ENCODE measurements at regions not wholly inside any gene's neighbourhood (a gene's known extent, or its start where the extent isn't known, plus 50 kb on each side); places are given as distances from the start of the nearest gene placed in this dataset.

DNA sequence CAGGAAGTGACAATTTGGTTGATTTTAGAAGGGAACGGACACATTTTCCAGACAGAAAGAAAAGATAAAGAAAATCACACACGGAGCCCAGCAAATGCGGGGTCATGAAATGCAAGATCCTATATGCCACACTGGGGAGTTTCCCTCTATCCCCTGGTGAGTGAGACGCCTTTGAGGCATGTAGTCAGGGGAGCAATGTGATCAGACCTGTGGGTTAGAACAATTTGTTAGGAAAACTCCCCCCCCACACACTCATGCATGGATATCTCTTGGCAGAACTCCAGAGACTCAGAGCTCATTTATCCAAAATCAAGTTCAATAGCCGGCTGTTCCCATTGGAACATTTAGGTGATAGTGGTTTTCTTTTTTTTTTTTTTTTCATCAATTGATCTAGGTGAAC lies 71.7 kb upstream of the TRIO start:
- no peaks in the 10 kb centered on the region for H3K36me3 ChIP-seq (ENCODE audit: control insufficient read depth, insufficient read depth, low read length)
- 91 to 93% methylated on average over 4 to 5 of the region's 5 CpGs for WGBS, 2 experiments
- no peak overlapping the region for H3K27ac ChIP-seq (ENCODE audit: insufficient read depth, low read depth, low read length, poor library complexity, severe bottlenecking)
- H3K27me3 ChIP-seq (ENCODE audit: control insufficient read depth, insufficient read depth, low read length, poor library complexity, severe bottlenecking): no peaks in the 10 kb centered on the region
- no peaks in the 10 kb centered on the region for H3K9me3 ChIP-seq (ENCODE audit: control insufficient read depth, low read length)
- H3K4me1 ChIP-seq (ENCODE audit: control insufficient read depth, insufficient read depth, low read length): peaks cover 3% of the 10 kb centered on the region
- no peak overlapping the region for H3K4me3 ChIP-seq (ENCODE audit: insufficient read depth, low read depth, low read length)

DNA sequence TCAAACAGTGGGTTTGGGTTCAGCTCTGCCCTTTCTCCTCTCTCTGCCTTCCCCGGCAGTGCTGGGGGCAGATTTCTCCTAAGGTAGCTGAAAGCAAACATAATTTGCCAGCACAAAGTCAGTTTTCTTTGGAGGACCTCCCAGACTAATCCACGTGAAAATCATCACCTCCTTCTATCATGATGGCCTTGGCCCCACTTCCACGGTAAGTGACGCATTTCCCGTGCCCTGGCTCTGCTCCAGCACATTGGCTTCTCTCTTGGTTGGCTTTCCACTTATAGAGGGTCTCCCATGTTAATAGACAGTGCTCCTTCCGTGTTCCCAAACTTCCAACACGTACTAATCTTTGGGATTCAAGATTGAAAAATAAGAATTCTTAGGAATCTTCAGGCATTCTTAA lies 74.1 kb upstream of the TRIO start:
- H3K9me3 ChIP-seq (ENCODE audit: control insufficient read depth, low read length): no peaks in the 10 kb centered on the region
- no peak overlapping the region for H3K4me3 ChIP-seq (ENCODE audit: insufficient read depth, low read depth, low read length)
- H3K27me3 ChIP-seq (ENCODE audit: control insufficient read depth, insufficient read depth, low read length, poor library complexity, severe bottlenecking): no peaks in the 10 kb centered on the region
- H3K36me3 ChIP-seq (ENCODE audit: control insufficient read depth, insufficient read depth, low read length): no peaks in the 10 kb centered on the region
- H3K27ac ChIP-seq (ENCODE audit: insufficient read depth, low read depth, low read length, poor library complexity, severe bottlenecking): no peak overlapping the region
- H3K4me1 ChIP-seq (ENCODE audit: control insufficient read depth, insufficient read depth, low read length): no peaks in the 10 kb centered on the region
- WGBS, 2 experiments: 89 to 94% methylated on average over 7 of the region's 7 CpGs

DNA sequence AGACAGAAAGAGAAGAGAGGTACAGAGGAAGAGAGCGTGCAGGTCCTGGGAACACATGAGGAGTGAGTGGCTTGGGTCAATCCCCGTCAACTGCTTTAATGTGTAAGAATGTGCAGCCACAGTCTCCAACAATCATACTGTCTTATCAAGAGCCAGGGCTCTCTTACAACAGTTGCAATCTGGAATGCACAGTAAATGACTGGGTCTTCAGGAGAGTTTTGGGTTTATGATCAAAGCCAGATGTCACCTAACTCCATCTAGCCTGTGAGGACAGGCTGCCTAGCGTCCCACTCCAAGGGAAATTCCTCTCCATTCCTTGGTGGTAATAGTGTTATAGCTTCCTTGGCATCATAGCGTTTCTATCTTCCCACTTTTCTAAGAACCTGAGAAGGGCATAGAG lies 75.0 kb upstream of the TRIO start:
- Histone ChIP-seq H3K27me3 (ENCODE audit: control insufficient read depth, insufficient read depth, low read length, poor library complexity, severe bottlenecking) (no peaks in the 10 kb centered on the region), H3K9me3 (ENCODE audit: control insufficient read depth, low read length) (no peaks in the 10 kb centered on the region), H3K4me1 (ENCODE audit: control insufficient read depth, insufficient read depth, low read length) (no peaks in the 10 kb centered on the region), H3K27ac (ENCODE audit: insufficient read depth, low read depth, low read length, poor library complexity, severe bottlenecking) (no peak overlapping the region), H3K36me3 (ENCODE audit: control insufficient read depth, insufficient read depth, low read length) (no peaks in the 10 kb centered on the region), H3K4me3 (ENCODE audit: insufficient read depth, low read depth, low read length) (no peak overlapping the region)
- WGBS, 2 experiments: 94 to 98% methylated on average over 4 of the region's 4 CpGs

DNA sequence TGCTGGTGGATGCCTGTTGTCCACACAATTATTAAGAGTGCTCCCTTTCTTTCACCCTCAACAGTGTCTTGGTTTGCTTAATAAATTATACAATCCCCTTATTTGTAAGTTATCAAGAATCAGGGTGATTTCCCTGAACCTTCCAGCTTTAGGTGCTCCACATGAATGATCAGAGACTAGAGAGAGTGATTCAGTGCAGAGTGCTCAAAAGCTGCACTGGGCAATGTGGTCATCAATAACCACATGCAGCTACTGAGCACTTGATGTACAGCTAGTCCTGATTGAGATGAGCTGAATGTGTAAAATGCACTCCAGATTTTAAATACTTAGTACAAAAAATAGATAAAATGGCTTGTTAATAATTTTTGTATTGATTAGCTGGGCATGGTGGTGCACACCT lies 76.8 kb upstream of the TRIO start:
- H3K36me3 ChIP-seq (ENCODE audit: control insufficient read depth, insufficient read depth, low read length): no peaks in the 10 kb centered on the region
- no peaks in the 10 kb centered on the region for H3K4me1 ChIP-seq (ENCODE audit: control insufficient read depth, insufficient read depth, low read length)
- H3K4me3 ChIP-seq (ENCODE audit: insufficient read depth, low read depth, low read length): no peak overlapping the region
- no peak overlapping the region for H3K27ac ChIP-seq (ENCODE audit: insufficient read depth, low read depth, low read length, poor library complexity, severe bottlenecking)
- no peaks in the 10 kb centered on the region for H3K9me3 ChIP-seq (ENCODE audit: control insufficient read depth, low read length)
- no peaks in the 10 kb centered on the region for H3K27me3 ChIP-seq (ENCODE audit: control insufficient read depth, insufficient read depth, low read length, poor library complexity, severe bottlenecking)

DNA sequence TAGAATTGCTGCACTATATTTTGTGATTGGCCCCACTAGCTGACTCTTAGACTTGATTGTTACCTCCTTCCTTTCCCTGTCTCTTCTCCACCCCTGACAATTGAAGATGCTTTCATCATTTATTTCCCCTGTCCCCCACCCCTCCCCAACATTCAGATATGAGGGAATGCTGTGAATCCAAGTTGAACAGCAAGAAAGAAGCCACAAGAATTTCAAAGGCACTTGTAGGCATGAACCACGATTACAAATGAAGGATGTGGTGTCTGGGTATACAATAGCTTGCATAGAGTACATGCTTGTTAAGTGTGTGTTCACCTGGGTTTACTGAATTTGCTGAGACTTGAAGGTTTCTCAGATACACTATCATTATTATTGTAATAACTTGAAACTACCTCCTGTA lies 78.3 kb upstream of the TRIO start:
- Histone ChIP-seq H3K9me3 (ENCODE audit: control insufficient read depth, low read length) (no peaks in the 10 kb centered on the region), H3K27ac (ENCODE audit: insufficient read depth, low read depth, low read length, poor library complexity, severe bottlenecking) (no peak overlapping the region), H3K4me3 (ENCODE audit: insufficient read depth, low read depth, low read length) (no peak overlapping the region), H3K4me1 (ENCODE audit: control insufficient read depth, insufficient read depth, low read length) (no peaks in the 10 kb centered on the region), H3K36me3 (ENCODE audit: control insufficient read depth, insufficient read depth, low read length) (no peaks in the 10 kb centered on the region), H3K27me3 (ENCODE audit: control insufficient read depth, insufficient read depth, low read length, poor library complexity, severe bottlenecking) (no peaks in the 10 kb centered on the region)
- 0% methylated on average over 1 of the region's 1 CpG for WGBS, 2 experiments

DNA sequence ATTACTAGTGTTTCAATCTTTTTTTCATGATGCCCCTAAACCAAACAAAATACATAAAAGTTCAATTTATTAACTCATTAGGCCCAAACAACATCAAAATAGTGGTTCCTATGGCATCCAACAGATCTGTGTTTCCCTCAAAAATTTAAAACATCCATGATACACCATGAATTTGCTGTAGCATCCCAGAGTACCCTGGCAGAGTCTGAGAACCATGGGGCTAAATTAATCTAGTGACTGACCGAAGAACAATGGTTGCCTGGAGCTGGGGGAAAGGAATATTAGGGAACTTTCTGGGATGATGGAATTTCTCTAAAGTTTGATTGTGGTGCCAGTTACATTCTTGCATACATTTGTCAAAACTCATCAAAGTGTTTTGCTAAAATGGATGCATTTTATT lies 79.5 kb upstream of the TRIO start:
- no peak overlapping the region for H3K4me3 ChIP-seq (ENCODE audit: insufficient read depth, low read depth, low read length)
- no peaks in the 10 kb centered on the region for H3K9me3 ChIP-seq (ENCODE audit: control insufficient read depth, low read length)
- H3K27me3 ChIP-seq (ENCODE audit: control insufficient read depth, insufficient read depth, low read length, poor library complexity, severe bottlenecking): no peaks in the 10 kb centered on the region
- no peaks in the 10 kb centered on the region for H3K4me1 ChIP-seq (ENCODE audit: control insufficient read depth, insufficient read depth, low read length)
- H3K27ac ChIP-seq (ENCODE audit: insufficient read depth, low read depth, low read length, poor library complexity, severe bottlenecking): no peak overlapping the region
- H3K36me3 ChIP-seq (ENCODE audit: control insufficient read depth, insufficient read depth, low read length): no peaks in the 10 kb centered on the region
- WGBS, 2 experiments: 88 to 100% methylated on average over 1 of the region's 1 CpG

DNA sequence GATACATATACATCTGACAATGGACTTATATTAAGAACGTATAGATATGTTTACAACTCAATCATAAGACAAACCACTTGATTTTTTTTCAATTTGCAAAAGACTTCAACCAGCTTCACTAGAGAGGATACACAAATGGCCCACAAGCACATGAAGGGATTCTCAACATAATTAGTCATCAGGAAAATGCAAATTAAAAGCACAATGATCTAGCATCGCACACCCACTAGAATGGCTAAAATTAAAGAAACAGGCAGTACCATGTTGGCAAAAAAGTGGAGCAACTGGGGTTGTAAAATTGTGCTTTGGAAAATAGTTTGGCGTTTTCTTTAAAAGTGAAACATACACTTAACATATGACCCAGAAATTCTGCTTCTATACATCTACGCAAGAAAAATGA lies 80.0 kb upstream of the TRIO start:
- no peaks in the 10 kb centered on the region for H3K4me1 ChIP-seq (ENCODE audit: control insufficient read depth, insufficient read depth, low read length)
- 70 to 76% methylated on average over 1 to 3 of the region's 4 CpGs for WGBS, 2 experiments

DNA sequence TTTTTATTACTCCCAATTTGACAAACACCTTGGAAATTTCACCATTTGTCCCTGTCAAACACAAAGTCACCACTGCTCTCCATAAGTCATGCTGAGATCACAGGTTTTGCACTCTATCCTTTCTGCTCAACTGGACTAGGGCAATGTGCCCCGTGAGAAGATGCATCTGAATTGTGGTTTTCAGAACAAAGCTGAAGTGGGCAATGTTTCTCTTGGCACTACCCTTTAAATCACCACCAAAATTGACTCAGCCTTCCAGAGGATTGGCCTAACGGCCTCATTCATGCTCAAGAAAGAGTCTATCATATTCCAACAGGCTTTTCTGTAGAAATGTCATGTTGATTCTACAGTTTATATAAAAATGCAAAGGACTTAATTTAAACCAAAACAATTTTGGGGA lies 81.0 kb upstream of the TRIO start:
- H3K36me3 ChIP-seq (ENCODE audit: control insufficient read depth, insufficient read depth, low read length): no peaks in the 10 kb centered on the region
- no peaks in the 10 kb centered on the region for H3K4me1 ChIP-seq (ENCODE audit: control insufficient read depth, insufficient read depth, low read length)
- WGBS, 2 experiments: 86 to 88% methylated on average over 2 of the region's 2 CpGs
- no peaks in the 10 kb centered on the region for H3K27me3 ChIP-seq (ENCODE audit: control insufficient read depth, insufficient read depth, low read length, poor library complexity, severe bottlenecking)
- H3K4me3 ChIP-seq (ENCODE audit: insufficient read depth, low read depth, low read length): no peak overlapping the region
- H3K9me3 ChIP-seq (ENCODE audit: control insufficient read depth, low read length): no peaks in the 10 kb centered on the region
- no peak overlapping the region for H3K27ac ChIP-seq (ENCODE audit: insufficient read depth, low read depth, low read length, poor library complexity, severe bottlenecking)

More for the DNA sequence above, 80.0 kb upstream of the TRIO start:
- H3K36me3 ChIP-seq (ENCODE audit: control insufficient read depth, insufficient read depth, low read length): no peaks in the 10 kb centered on the region
- H3K9me3 ChIP-seq (ENCODE audit: control insufficient read depth, low read length): no peaks in the 10 kb centered on the region
- H3K4me3 ChIP-seq (ENCODE audit: insufficient read depth, low read depth, low read length): no peak overlapping the region
- H3K27ac ChIP-seq (ENCODE audit: insufficient read depth, low read depth, low read length, poor library complexity, severe bottlenecking): no peak overlapping the region
- H3K27me3 ChIP-seq (ENCODE audit: control insufficient read depth, insufficient read depth, low read length, poor library complexity, severe bottlenecking): no peaks in the 10 kb centered on the region

DNA sequence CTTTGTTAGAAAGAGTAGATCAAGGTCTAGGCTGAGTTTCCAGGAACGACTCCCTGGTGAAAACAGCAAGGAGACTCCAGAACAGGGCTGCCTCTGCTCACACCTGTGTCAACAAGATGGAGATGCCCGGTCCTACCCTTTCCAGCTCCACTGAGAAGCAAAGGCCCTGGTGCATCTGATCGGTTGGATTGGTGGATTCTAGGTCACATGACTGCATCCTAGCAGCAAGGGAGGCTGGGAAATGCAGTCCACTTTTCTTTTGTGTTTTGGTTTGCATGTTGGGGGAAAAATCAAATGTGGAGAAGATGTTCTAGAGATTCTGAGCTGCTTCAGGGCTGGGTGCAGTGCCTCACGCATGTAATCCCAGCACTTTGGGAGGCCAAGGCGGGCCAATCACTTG lies 82.0 kb upstream of the TRIO start:
- no peak overlapping the region for H3K27ac ChIP-seq (ENCODE audit: insufficient read depth, low read depth, low read length, poor library complexity, severe bottlenecking)
- H3K36me3 ChIP-seq (ENCODE audit: control insufficient read depth, insufficient read depth, low read length): no peaks in the 10 kb centered on the region
- no peaks in the 10 kb centered on the region for H3K4me1 ChIP-seq (ENCODE audit: control insufficient read depth, insufficient read depth, low read length)
- 89 to 91% methylated on average over 5 of the region's 5 CpGs for WGBS, 2 experiments
- H3K9me3 ChIP-seq (ENCODE audit: control insufficient read depth, low read length): no peaks in the 10 kb centered on the region
- H3K27me3 ChIP-seq (ENCODE audit: control insufficient read depth, insufficient read depth, low read length, poor library complexity, severe bottlenecking): no peaks in the 10 kb centered on the region
- no peak overlapping the region for H3K4me3 ChIP-seq (ENCODE audit: insufficient read depth, low read depth, low read length)

DNA sequence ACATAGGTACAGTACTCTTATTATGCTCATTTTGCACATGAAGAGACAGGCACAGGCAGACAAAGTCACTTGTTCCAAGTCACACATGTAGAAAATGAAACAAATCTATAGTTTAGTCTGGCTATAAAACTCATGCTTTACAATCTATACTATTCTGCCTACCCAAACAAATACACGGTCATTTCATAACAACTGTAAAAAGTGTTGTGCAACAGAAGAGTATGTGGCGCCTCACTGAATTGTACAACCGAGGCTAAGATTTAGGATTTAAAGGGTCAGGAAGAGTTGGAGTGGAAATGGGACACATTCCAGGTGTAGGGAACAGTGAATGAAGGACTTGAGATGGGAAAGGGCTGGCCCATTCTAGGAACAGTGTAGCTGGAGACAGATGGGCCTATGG lies 82.9 kb upstream of the TRIO start:
- H3K27ac ChIP-seq (ENCODE audit: insufficient read depth, low read depth, low read length, poor library complexity, severe bottlenecking): no peak overlapping the region
- no peaks in the 10 kb centered on the region for H3K27me3 ChIP-seq (ENCODE audit: control insufficient read depth, insufficient read depth, low read length, poor library complexity, severe bottlenecking)
- no peaks in the 10 kb centered on the region for H3K9me3 ChIP-seq (ENCODE audit: control insufficient read depth, low read length)
- no peaks in the 10 kb centered on the region for H3K4me1 ChIP-seq (ENCODE audit: control insufficient read depth, insufficient read depth, low read length)
- no peak overlapping the region for H3K4me3 ChIP-seq (ENCODE audit: insufficient read depth, low read depth, low read length)
- 97% methylated on average over 3 of the region's 3 CpGs for WGBS, 2 experiments
- H3K36me3 ChIP-seq (ENCODE audit: control insufficient read depth, insufficient read depth, low read length): no peaks in the 10 kb centered on the region

DNA sequence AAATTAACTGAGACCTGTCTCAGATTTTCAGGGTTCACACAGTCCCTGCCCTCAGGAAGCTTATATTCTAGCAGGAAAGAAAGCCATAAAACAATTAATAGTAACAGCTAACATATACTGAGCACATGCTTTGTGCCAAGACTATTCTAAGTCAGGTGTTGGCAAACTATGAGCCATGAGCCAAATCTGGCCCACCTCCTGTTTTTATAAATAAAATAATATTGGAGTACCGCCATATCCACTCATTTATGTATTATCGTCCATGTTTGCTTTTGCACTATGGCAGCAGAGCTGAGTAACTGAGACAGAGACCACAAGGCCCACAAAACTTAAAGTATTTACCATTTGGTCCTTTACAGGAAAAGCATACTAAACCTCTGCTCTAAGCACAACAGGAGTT lies 83.3 kb upstream of the TRIO start:
- H3K36me3 ChIP-seq (ENCODE audit: control insufficient read depth, insufficient read depth, low read length): no peaks in the 10 kb centered on the region
- H3K27ac ChIP-seq (ENCODE audit: insufficient read depth, low read depth, low read length, poor library complexity, severe bottlenecking): no peak overlapping the region
- WGBS, 2 experiments: 93 to 97% methylated on average over 2 of the region's 2 CpGs
- H3K4me3 ChIP-seq (ENCODE audit: insufficient read depth, low read depth, low read length): no peak overlapping the region
- no peaks in the 10 kb centered on the region for H3K4me1 ChIP-seq (ENCODE audit: control insufficient read depth, insufficient read depth, low read length)
- H3K27me3 ChIP-seq (ENCODE audit: control insufficient read depth, insufficient read depth, low read length, poor library complexity, severe bottlenecking): no peaks in the 10 kb centered on the region
- no peaks in the 10 kb centered on the region for H3K9me3 ChIP-seq (ENCODE audit: control insufficient read depth, low read length)

Data from ectodermal cell (in vitro differentiated cells).